Suprapubic skin (tissue), 4 donors: ENCODE measurements at regions not wholly inside any gene's neighbourhood (a gene's known extent, or its start where the extent isn't known, plus 50 kb on each side); places are given as distances from the start of the nearest gene placed in this dataset.

Source experiments
- DNase-seq, 2 donors: peaks; one replicate each; pipeline ENCODE4 v3.0.0-alpha.2; 2019; ENCODE audit warnings: low spot score in 2 of 2
- H3K27ac ChIP-seq: fragments of 200-600 bp; sonication (generic); one replicate; pipeline ENCODE4 v1.5.1; 2019
- H3K27me3 ChIP-seq: fragments of 200-600 bp; sonication (generic); one replicate; pipeline ENCODE4 v1.5.1; 2019
- H3K36me3 ChIP-seq: fragments of 200-600 bp; sonication (generic); one replicate; pipeline ENCODE4 v1.5.1; 2019
- H3K4me1 ChIP-seq: fragments of 200-600 bp; sonication (generic); one replicate; pipeline ENCODE4 v1.5.1; 2019
- H3K4me3 ChIP-seq: fragments of 200-600 bp; sonication (generic); one replicate; pipeline ENCODE4 v1.5.1; 2019; ENCODE audit warnings: mild to moderate bottlenecking
- H3K9me3 ChIP-seq: fragments of 200-600 bp; sonication (generic); one replicate; pipeline ENCODE4 v1.5.1; 2019
- CTCF ChIP-seq, 2 donors: fragments of 200-600 bp in 1 of 2; fragments of 450-650 bp in 1 of 2; sonication (generic) in 1 of 2; IDR thresholded peaks; one replicate each; pipeline ENCODE4 v1.5.1; 2016 to 2019; ENCODE audit warnings: antibody characterized with exemption in 2 of 2, mild to moderate bottlenecking in 1 of 2, moderate library complexity in 1 of 2
- EP300 ChIP-seq: sonication (generic); formaldehyde crosslinking; IDR thresholded peaks from one replicate; pipeline ENCODE4 v1.6.1; 2017; ENCODE audit warnings: antibody characterized with exemption
- POLR2A ChIP-seq, 2 donors: fragments of 450-650 bp; IDR thresholded peaks; one replicate each; pipeline ENCODE4 v1.6.1; 2017; ENCODE audit warnings: antibody characterized with exemption in 2 of 2, mild to moderate bottlenecking in 2 of 2, moderate library complexity in 2 of 2
- POLR2AphosphoS5 ChIP-seq, 3 donors: sonication (generic); formaldehyde crosslinking; IDR thresholded peaks; one replicate each; pipeline ENCODE4 v1.6.1; 2017; ENCODE audit warnings: antibody characterized with exemption in 3 of 3
- WGBS: methylation state at CpG from one replicate; pipeline ENCODE4 v1.1.5; 2018; 5-methylcytosine and 5-hydroxymethylcytosine counted together

GRCh38 chr5:62130107-62130506, 175.9 kb upstream of the KIF2A start:
- H3K36me3 ChIP-seq = no peaks in the 10 kb centered on the region
- no peaks in the 10 kb centered on the region for H3K27me3 ChIP-seq
- H3K9me3 ChIP-seq = no peaks in the 10 kb centered on the region
- no peak for DNase-seq
- TF ChIP-seq POLR2A (IDR thresholded peaks at IDR 0.05) (no peak), CTCF (IDR thresholded peaks at IDR 0.05) (no peak), POLR2AphosphoS5 (IDR thresholded peaks at IDR 0.05) (no peak), EP300 (no peak)
- H3K4me3 ChIP-seq = no peak overlapping the region
- no peak overlapping the region for H3K27ac ChIP-seq
- no peaks in the 10 kb centered on the region for H3K4me1 ChIP-seq
- 97% methylated on average over 3 of the region's 3 CpGs for WGBS

GRCh38 chr5:62132276-62132675, 173.7 kb upstream of the KIF2A start:
- no peak for DNase-seq
- Histone ChIP-seq H3K27me3 (no peaks in the 10 kb centered on the region), H3K9me3 (no peaks in the 10 kb centered on the region), H3K4me3 (no peak overlapping the region), H3K4me1 (no peaks in the 10 kb centered on the region), H3K36me3 (no peaks in the 10 kb centered on the region), H3K27ac (no peak overlapping the region)
- 27% methylated on average over 1 of the region's 1 CpG for WGBS
- no peak for TF ChIP-seq POLR2AphosphoS5 (IDR thresholded peaks at IDR 0.05)
- TF ChIP-seq POLR2A (IDR thresholded peaks at IDR 0.05) = no peak
- no peak for TF ChIP-seq CTCF (IDR thresholded peaks at IDR 0.05)
- TF ChIP-seq EP300 = no peak

- TF ChIP-seq CTCF (IDR thresholded peaks at IDR 0.05) (no peak), POLR2A (IDR thresholded peaks at IDR 0.05) (no peak), EP300 (no peak), POLR2AphosphoS5 (IDR thresholded peaks at IDR 0.05) (no peak)
- no peaks in the 10 kb centered on the region for H3K4me1 ChIP-seq
- H3K27me3 ChIP-seq = no peaks in the 10 kb centered on the region
- WGBS = 88% methylated on average over 1 of the region's 1 CpG
- DNase-seq = no peak
- no peaks in the 10 kb centered on the region for H3K9me3 ChIP-seq
- H3K36me3 ChIP-seq = no peaks in the 10 kb centered on the region
- no peak overlapping the region for H3K27ac ChIP-seq
- H3K4me3 ChIP-seq = no peak overlapping the region
Observed at GRCh38 chr5:62133426-62133825, 172.6 kb upstream of the KIF2A start.

GRCh38 chr5:62134811-62135210, 171.2 kb upstream of the KIF2A start:
- WGBS = 90% methylated on average over 3 of the region's 3 CpGs
- Histone ChIP-seq H3K4me1 (no peaks in the 10 kb centered on the region), H3K4me3 (no peak overlapping the region), H3K36me3 (no peaks in the 10 kb centered on the region), H3K27ac (no peak overlapping the region), H3K9me3 (no peaks in the 10 kb centered on the region), H3K27me3 (no peaks in the 10 kb centered on the region)
- TF ChIP-seq POLR2A (IDR thresholded peaks at IDR 0.05) (no peak), EP300 (no peak)
- DNase-seq = no peak

- H3K36me3 ChIP-seq = no peaks in the 10 kb centered on the region
- H3K4me3 ChIP-seq = no peak overlapping the region
- H3K27ac ChIP-seq = no peak overlapping the region
- DNase-seq = no peak
- no peaks in the 10 kb centered on the region for H3K4me1 ChIP-seq
- no peaks in the 10 kb centered on the region for H3K9me3 ChIP-seq
- H3K27me3 ChIP-seq = no peaks in the 10 kb centered on the region
- TF ChIP-seq EP300 (no peak), POLR2AphosphoS5 (IDR thresholded peaks at IDR 0.05) (no peak), POLR2A (IDR thresholded peaks at IDR 0.05) (no peak), CTCF (IDR thresholded peaks at IDR 0.05) (no peak)
- 79% methylated on average over 2 of the region's 2 CpGs for WGBS
Observed at GRCh38 chr5:62137628-62138027, 168.4 kb upstream of the KIF2A start.

GRCh38 chr5:62138607-62139006, 167.4 kb upstream of the KIF2A start:
- 53% methylated on average over 7 of the region's 7 CpGs for WGBS

More at GRCh38 chr5:62138607-62139006, 167.4 kb upstream of the KIF2A start:
- Histone ChIP-seq H3K9me3 (no peaks in the 10 kb centered on the region), H3K4me3 (no peak overlapping the region), H3K27me3 (no peaks in the 10 kb centered on the region), H3K27ac (no peak overlapping the region), H3K36me3 (no peaks in the 10 kb centered on the region), H3K4me1 (peaks cover under 1% of the 10 kb centered on the region)
- no peak for TF ChIP-seq EP300
- TF ChIP-seq CTCF (IDR thresholded peaks at IDR 0.05) = no peak
- TF ChIP-seq POLR2A (IDR thresholded peaks at IDR 0.05) = no peak
- TF ChIP-seq POLR2AphosphoS5 (IDR thresholded peaks at IDR 0.05) = no peak
- DNase-seq = no peak
